ENCODE measurements at regions not wholly inside any gene's neighbourhood (a gene's known extent, or its start where the extent isn't known, plus 50 kb on each side); places are given as distances from the start of the nearest gene placed in this dataset.

DNA sequence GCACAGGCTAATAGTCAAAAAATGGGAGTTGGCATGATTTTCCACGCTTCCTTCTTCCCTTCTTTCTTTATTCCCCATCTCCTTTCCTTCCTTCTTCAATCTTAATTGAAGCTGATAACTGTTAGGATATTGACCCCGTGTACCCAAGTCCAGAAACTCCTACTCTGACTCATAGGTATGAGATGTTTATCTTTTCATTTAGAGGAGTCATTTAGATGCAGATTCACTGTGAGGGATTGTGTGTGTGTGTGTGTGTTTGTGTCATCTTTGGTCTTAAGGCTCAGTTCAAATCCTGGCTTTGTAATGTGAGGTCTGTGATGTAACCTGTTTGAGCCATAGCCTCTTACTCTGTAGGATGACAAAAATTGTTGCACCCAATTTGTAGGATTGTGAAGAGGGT, 332.0 kb upstream of the MAF start:
- Histone ChIP-seq H3K9me3 (no peaks in the 10 kb centered on the region), H3K27ac (no peak overlapping the region), H3K4me3 (no peak overlapping the region), H3K27me3 (no peaks in the 10 kb centered on the region), H3K36me3 (replicated peaks in 1 of 2; ENCODE audit: insufficient read depth in 1 of 2, low read depth in 2 of 2) (no peaks in the 10 kb centered on the region), H3K4me1 (no peaks in the 10 kb centered on the region)
- no peak for TF ChIP-seq POLR2A (IDR thresholded peaks at IDR 0.05)
- TF ChIP-seq, protein P1, sequence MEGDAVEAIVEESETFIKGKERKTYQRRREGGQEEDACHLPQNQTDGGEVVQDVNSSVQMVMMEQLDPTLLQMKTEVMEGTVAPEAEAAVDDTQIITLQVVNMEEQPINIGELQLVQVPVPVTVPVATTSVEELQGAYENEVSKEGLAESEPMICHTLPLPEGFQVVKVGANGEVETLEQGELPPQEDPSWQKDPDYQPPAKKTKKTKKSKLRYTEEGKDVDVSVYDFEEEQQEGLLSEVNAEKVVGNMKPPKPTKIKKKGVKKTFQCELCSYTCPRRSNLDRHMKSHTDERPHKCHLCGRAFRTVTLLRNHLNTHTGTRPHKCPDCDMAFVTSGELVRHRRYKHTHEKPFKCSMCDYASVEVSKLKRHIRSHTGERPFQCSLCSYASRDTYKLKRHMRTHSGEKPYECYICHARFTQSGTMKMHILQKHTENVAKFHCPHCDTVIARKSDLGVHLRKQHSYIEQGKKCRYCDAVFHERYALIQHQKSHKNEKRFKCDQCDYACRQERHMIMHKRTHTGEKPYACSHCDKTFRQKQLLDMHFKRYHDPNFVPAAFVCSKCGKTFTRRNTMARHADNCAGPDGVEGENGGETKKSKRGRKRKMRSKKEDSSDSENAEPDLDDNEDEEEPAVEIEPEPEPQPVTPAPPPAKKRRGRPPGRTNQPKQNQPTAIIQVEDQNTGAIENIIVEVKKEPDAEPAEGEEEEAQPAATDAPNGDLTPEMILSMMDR (IDR thresholded peaks at IDR 0.05), result no peak
- DNase-seq (no peak), ATAC-seq (no peak)
- WGBS, 2 donors, result 69 to 78% methylated on average over 2 of the region's 2 CpGs
- intact Hi-C loops (cut with DNase I), result no loop called here

DNA sequence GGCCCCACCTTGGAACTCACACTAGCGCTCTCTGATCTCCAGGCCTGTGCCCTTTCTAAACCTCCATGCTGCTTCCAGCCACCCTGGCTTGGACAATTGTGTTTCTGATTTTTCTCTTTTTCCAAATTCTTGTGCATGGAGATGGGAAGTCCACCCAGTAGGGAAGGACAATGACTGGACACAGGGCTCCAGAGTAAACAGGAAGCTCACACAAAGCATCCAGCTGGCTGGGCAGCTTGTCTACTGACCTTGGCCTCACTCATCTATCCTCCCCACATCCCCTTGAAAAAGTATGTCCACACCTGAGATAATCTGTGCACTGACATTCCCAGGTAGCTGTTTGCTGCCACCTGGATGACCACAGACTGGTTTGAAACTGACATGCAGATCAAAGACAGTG, 331.2 kb upstream of the MAF start:
- Histone ChIP-seq H3K27ac (no peak overlapping the region), H3K4me3 (no peak overlapping the region), H3K4me1 (no peaks in the 10 kb centered on the region), H3K27me3 (no peaks in the 10 kb centered on the region), H3K9me3 (no peaks in the 10 kb centered on the region), H3K36me3 (replicated peaks in 1 of 2; ENCODE audit: insufficient read depth in 1 of 2, low read depth in 2 of 2) (no peaks in the 10 kb centered on the region)
- TF ChIP-seq, protein P1 (IDR thresholded peaks at IDR 0.05), result no peak
- TF ChIP-seq POLR2A (IDR thresholded peaks at IDR 0.05), result no peak
- 94 to 96% methylated on average over 1 of the region's 1 CpG for WGBS, 2 donors
- ATAC-seq, result no peak
- intact Hi-C loops (cut with DNase I), result no loop called here
- DNase-seq, result no peak

DNA sequence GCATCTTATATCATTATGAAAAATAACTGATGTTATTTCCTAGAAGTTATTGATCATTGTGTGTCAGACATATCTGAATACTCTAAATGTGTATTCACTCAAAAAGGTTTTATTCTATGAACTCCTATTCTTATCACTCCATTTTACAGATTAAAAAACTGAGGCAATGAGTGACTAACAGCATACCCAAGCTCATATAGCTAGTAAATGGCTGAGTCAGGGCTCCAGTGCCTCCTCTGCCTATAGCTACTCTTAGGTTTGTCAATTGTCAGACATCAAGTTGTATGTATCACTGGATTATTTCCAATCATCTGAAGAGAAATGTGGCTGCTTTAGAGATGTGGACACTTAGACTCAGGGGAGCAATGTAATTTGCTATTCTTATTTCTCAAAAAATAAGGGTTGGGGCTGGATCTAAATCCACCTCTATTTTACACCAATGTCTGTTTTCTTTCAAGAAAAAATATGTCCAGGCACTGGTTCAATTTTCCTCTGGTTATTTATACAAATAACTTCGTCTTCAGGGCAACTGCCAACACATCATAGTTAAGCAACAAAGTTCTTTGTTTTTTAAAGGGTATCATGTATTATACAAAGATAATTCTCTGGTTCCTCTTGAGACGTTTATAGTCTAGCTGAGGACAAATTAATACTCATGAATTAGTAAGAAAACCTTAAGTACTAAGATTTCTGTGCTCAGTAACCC, 328.9 kb upstream of the MAF start:
- H3K9me3 ChIP-seq, result no peaks in the 10 kb centered on the region
- no peaks in the 10 kb centered on the region for H3K27me3 ChIP-seq
- no peak overlapping the region for H3K4me3 ChIP-seq
- DNase-seq, result no peak
- intact Hi-C loops (cut with DNase I), result no loop called here
- WGBS, 2 donors, result 18 to 30% methylated on average over 2 of the region's 2 CpGs
- TF ChIP-seq POLR2A (IDR thresholded peaks at IDR 0.05), result no peak
- TF ChIP-seq, protein P1 (IDR thresholded peaks at IDR 0.05), result no peak
- no peaks in the 10 kb centered on the region for H3K36me3 ChIP-seq (replicated peaks in 1 of 2; ENCODE audit: insufficient read depth in 1 of 2, low read depth in 2 of 2)
- no peaks in the 10 kb centered on the region for H3K4me1 ChIP-seq
- ATAC-seq, result no peak
- H3K27ac ChIP-seq, result no peak overlapping the region

DNA sequence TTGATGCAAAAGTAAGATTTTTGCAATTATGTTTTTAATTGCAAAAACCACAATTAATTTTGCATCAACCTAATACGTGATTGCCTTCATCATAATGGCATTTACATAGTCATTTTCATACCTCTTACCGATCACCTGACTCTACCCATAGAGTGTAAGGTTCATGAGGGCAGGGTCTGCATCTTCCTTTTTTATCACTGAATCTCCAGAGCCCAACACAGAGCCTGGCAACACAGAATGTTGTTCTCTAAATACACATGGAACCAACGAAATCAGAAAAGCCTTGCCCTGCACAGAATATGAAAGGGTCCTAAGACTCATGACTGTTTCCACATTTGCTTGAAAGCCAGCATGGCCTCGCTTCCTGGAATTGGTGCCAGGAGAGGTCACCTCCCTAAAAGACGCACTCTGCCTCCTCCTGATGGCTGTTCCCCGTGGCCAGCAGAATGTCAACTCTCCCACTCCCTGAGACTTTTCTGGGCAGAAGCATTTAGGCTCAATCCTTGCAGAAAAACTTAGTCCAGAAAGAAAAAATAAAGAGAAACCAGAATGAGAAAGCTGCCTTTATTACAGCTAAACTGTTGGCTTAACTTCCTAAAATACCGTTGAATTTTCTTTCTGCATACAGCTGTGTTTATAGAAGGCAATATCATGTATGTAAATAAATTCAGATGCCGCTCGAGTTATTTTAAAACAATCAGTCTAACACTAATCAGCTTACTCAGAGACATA, 327.8 kb upstream of the MAF start:
- intact Hi-C loops (cut with DNase I), result no loop called here
- H3K36me3 ChIP-seq (replicated peaks in 1 of 2; ENCODE audit: insufficient read depth in 1 of 2, low read depth in 2 of 2), result no peaks in the 10 kb centered on the region
- 51 to 53% methylated on average over 9 of the region's 9 CpGs for WGBS, 2 donors
- TF ChIP-seq, protein P1 (IDR thresholded peaks at IDR 0.05), result no peak
- TF ChIP-seq POLR2A (IDR thresholded peaks at IDR 0.05), result no peak
- no peaks in the 10 kb centered on the region for H3K9me3 ChIP-seq
- H3K27me3 ChIP-seq, result no peaks in the 10 kb centered on the region
- DNase-seq (peak in 2 of 4 donors; percentile 3 to 5), ATAC-seq (no peak)
- no peak overlapping the region for H3K4me3 ChIP-seq
- H3K4me1 ChIP-seq, result no peaks in the 10 kb centered on the region
- no peak overlapping the region for H3K27ac ChIP-seq
